ENCODE measurements at regions not wholly inside any gene's neighbourhood (a gene's known extent, or its start where the extent isn't known, plus 50 kb on each side); places are given as distances from the start of the nearest gene placed in this dataset.

DNA sequence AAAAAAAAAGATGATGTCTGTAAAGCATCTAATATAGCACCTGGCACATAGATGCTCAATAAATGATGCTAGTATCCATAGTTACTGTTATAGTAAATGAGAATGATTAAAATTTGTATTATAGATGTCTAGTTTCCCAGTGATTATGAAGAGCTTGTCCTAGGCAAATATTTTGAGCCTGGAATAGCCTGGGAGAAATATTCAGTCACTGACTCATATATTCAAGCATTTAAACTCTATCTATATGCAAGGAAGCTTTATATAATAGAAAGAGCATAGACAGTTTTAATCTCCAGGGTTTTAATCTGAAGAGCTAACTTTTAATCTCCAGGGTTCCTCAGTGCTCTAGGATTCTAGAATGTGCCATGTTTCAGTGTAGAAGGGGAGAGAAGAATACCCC, 91.5 kb upstream of the VASH1 start:
- DNase-seq: no peak

DNA sequence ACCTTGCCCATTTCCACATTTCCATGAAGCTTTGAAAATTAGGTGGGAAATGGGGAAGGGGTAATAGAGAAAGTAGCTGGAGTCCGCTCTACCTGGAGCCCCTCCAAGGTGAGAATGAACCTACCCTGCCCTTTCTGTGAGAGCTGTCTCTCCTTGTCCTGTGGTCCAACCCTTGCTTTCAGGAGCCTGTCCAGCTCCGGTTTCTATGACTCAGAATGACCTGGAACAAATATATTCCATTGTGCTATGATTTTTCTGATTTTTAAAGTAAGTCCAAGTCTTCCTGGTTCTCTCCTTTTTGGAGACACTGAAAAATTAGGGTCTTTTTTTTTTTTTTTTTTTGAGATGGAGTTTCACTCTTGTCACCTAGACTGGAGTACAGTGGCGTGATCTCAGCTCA, 89.1 kb upstream of the VASH1 start:
- no peak for DNase-seq

DNA sequence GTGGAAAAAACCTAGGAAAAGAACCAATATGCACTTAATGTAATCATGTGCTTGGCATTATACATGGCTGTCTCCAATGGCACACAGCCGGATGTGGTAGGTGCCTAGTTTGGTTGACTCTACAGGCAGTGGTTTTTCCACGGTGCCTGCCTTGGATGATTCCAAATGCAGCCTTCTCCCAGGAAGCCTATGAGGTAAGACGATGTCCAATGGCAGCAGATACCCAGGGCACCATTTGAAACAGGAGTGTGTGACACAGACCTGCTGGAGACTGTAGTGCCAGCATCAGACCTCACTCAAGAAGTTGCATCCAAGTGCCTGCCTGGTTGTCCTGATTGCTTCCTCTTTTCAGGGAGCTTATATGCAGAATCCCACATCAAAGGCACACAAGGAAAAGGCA, 88.0 kb upstream of the VASH1 start:
- no peak for DNase-seq

DNA sequence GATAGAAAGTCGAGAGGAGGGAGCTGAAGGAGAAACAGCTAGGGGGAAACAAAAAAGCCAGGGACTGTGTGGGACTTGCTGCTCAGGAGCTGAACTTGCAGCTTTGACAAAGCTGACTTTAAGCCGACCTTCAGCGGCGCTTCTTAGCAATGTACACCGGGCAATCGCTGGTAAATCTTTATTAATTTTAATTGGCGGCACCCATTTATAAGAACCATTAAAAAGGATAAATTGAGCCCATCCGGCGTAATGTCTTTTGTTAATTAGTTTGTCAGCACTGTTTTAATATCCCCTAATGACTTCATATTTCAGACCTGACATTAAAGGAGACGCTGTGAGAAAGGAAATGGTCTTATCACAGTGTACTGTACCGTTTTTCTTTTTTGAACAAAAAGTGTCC, 86.2 kb upstream of the VASH1 start:
- DNase-seq: no peak

DNA sequence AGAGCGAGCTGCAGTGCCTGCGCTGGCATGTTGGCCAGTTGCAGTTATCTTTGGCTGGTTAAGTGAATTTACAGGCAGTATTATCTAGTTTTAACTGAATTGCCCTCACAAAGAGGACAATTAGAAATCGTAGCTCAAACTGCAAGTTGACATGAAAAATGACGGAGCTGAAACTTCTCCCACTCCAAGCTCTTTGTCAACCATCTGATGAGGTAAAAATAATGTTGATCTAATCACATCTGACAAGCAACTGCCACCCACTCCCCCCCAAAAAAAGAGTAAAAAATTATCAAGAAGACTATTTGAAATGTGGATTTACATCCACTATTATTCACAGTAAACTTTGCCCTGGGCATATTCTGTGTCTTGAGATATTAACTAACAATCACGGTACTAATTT, 84.7 kb upstream of the VASH1 start:
- DNase-seq: no peak

DNA sequence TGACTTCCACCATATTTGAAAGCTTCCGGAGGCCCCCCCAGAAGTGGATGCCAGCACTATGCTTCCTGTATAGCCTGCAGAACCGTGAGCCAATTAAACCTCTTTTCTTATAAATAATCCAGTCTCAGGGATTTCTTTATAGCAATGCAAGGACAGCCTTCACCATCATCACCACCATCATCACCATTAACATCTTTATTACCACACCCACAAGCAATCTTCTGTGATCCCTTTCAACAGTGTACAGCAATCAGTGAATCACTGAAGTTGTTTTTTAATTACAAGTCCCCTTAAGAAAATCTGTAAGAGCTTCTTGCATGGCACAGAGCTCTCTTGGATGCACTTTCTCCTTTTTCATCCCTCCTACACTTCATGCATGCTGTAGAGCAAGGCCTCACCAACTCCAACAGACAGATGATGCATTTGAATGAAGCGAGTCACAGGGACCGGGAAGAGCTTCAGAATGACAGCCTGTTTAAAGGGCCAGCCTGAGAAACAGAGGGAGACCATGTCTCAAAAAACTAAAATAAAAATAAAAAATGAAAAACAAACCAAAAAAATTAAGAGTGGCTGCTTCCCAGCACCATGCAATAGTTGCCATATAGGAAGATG, 83.6 kb upstream of the VASH1 start:
- DNase-seq: no peak

DNA sequence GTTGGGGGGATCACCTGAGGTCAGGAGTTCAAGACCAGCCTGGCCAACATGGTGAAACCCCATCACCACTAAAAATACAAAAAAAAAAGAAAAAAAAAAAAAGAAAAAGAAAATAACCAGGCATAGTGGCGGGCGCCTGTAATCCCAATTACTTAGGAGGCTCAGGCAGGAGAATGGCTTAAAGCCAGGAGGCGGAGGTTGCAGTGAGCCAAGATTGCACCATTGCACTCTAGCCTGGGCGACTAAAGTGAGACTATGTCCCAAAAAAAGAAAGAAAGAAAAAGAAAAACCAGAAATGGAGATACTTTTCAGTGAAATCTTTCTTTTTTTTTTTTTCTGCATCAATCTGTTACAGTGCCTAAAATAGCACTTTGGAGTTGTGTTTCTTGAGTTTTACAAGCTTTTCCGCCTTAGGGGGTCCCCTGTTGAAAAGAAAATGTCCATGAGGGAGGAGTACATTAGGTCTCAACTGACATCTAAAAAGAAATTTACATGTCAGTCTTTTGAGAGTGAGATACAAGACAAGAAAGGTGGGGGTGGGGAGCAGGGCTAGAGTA, 82.9 kb upstream of the VASH1 start:
- no peak for DNase-seq

DNA sequence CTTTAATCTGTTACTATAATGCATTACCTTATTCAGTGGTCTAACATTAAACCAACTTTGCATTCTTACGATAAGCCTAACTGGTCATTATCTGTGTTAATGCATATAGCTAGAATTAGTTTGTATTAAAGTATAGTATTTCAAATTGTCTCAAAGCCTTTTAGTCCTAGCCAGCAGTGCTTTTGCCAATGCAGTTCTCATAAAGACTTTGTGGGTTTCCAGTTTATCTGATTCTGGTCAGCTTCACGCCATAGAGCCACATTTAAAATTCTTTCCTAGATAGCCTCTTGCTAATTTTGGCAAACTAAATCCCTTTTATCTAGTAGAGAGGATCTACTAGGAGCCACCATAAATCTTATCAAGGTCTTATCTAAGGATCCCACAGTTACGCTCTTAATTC, 78.9 kb upstream of the VASH1 start:
- DNase-seq: no peak

DNA sequence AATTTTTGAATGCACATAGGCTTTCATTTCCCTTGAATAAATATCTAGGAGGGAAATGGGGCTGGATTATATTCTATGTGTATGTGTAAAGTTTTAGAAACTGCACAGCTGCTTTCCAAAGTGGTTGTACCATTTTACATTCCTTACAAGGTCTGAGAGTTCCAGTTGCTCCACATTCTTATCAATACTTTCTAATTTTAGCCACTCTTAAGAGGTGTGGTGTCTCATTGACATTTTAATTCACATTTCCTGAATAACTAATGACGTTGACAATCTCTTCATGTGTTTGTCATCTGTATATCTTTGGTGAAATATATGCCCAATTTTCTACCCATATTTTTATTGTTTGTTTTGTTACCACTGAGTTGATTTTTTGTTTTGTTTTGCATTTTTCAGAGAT, 74.6 kb upstream of the VASH1 start:
- no peak for DNase-seq

DNA sequence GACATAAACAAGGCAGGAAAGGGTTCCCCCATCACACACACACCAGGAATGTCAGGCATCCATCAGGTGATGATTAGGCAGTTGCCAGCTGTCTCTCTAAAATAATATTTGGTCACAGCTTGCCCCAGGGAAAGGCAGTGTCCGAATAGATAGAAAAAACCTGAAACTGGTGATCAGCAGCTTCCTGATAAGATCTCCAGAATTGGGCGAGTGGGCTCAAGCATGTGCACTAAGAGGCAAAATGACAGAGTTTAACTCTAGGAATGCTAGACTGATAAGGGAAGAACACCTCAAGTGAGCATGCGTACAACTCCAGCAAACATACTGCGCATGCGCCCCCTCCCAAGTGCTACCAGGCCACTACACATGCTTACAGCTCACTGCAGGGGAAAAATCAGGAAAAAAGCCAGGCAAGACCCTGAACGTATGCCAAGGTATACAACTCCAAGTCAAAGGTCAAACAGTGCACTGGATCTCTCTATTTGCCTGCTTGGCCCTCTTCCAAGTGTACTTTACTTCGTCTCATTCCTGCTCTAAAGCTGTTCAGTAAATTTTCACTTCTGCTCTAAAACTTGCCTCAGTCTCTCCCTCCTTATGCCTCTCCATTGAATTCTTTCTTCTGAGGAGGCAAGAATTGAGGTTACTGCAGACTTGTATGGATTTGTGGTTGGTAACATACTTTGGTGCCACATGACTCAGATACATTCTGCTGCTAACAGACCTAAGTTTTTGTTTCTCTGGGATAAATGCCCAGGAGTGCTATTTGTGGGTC, 73.5 kb upstream of the VASH1 start:
- DNase-seq: no peak

DNA sequence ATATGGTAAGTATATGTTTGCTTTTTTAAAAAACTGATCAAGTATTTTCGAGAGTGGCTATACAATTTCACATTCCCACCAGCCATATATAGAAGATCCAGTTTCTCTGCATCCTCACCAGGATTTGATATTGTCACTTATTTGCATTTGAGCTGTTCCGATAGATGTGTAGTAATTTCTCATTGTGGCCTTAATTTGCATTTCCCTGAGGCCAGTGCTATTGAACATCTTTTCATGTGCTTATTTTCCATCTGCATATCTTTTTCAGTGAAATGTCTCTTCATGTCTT, 72.9 kb upstream of the VASH1 start:
- DNase-seq: no peak

- no peak for DNase-seq
These were observed 70.7 kb upstream of the VASH1 start for GRCh38 chr14:76690502-76691105.

DNA sequence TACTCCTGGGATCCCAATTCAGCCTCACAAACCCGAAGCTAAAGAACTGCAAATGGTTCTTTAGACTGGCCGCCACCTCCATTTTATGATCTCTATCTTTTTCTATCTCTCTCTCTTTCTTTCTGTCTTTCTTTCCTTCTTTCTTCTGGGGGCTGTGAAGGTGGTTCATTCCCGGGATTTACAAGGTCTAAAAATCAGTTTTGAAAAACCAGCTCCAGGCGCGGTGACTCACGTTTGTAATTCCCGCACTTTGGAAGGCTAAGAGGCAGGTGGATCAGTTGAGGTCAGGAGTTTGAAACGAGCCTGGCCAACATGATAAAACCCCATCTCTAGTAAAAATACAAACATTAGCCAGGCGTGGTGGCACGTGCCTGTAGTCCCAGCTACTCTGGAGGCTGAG, 67.2 kb upstream of the VASH1 start:
- no peak for DNase-seq

GRCh38 chr14:76695263-76695920, 65.9 kb upstream of the VASH1 start:
- DNase-seq: no peak

- no peak for DNase-seq
These were observed 64.9 kb upstream of the VASH1 start for GRCh38 chr14:76696361-76696760.

GRCh38 chr14:76696791-76697190, 64.5 kb upstream of the VASH1 start:
- no peak for DNase-seq

DNA sequence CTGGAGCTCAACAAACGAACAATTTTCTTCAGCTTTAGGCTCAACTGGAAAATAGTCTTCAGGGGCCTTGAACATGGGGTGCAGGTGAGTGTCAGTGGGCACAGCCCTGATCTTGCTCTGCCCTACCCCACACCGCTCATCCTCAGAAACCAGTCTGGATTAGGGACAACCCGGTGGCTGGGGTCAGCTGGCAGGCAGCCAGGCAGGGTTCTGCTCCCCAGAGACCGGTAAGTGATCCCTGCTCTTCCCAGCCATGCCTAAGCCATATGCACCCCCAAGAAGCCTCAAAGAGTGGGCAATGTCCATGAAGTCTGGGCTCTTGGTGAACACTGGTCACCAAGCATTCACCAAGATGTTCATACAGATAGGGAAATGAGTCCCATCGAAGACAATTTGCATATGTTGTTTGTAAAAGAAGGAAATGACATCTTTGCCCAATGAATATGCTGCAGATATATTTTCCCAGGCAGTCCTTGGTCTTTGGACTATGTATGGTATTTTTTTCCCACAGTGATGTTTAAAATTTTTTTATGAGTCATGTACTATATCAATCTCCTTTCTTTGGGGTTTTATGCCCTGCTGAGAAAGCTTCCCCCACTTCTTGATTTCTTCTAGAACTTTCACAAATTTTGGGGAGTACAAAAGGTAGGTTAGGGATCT, 63.9 kb upstream of the VASH1 start:
- DNase-seq: no peak

GRCh38 chr14:76698191-76698590, 63.1 kb upstream of the VASH1 start:
- no peak for DNase-seq

DNA sequence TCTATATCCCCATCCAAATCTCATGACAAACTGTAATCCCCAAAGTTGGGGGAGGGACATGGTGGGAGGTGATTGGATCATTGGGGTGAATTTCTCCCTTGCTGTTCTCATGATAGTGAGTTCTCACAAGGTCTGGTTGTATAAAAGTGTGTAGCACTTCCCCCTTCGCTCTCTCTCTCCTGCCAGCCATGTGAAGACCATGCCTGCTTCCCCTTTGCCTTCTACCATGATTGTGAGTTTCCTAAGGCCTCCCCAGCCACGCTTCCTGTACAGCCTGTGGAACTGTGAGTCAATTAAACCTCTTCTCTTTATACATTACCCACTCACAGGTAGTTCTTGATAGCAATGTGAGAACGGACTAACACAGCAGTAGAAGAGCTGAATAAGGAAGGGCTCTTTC, 62.6 kb upstream of the VASH1 start:
- no peak for DNase-seq

GRCh38 chr14:76699209-76699938, 61.9 kb upstream of the VASH1 start:
- no peak for DNase-seq

DNA sequence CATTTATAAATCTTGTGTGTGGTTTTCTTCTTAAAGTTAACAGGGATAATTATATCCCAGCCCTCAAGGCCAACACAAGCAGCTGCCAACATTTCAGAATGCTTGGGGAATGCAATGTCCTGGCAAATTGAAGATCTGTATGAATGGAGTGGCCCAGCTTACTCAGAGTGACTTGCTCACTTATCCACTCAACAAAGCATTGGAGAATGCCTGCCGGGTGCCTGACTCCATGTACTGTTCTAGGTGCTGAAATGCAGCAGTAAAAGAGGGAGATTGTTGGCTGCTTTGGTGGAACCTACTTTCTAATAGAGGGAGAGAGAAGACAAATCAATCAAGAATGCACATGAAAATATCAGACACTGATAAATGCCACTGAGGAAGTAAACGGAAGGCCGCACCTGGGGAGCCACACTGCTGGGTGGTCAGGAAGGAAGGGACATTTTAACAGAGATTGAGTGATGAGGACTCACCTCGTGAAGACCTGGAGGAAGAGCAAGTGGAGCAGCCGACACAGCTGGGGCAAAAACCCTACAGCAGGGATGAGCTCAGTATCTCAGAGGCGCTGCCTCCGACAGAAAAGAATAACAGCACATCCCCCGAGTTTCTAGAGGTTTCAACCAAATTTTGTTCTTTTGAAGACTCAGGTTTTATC, 61.2 kb upstream of the VASH1 start:
- no peak for DNase-seq

DNA sequence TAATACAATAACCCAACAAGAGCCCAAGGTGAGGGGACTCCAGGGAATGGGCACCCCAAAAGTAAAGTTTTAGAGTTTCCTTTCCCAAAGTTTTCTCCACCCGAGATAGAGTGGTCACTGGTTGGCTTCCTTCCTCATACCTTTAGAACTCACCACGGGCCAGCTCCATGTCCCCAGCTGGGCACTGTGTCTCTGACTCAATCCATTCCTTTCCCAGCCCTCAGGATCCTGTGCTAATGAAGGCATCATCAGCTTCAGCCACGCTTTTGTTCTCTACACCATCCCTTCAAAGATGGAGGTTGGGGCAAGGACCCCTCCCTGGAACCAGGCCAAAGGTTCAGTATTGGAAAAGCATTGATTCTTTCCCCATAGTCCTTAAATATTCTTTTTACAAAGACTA, 59.8 kb upstream of the VASH1 start:
- no peak for DNase-seq
